HG03457 (cell line): ENCODE measurements at regions not wholly inside any gene's neighbourhood (a gene's known extent, or its start where the extent isn't known, plus 50 kb on each side); places are given as distances from the start of the nearest gene placed in this dataset.

Experiments used
- ATAC-seq: cut with Tn5 transposase; IDR thresholded peaks from one replicate; pipeline ENCODE4 v1.9.1; 2021; ENCODE audit warnings: moderate number of reproducible peaks; ENCODE audit not compliant: unreplicated experiment

GRCh38 chr6:165090242-165090641, 219.2 kb downstream of the C6orf118 start:
- ATAC-seq = no peak

GRCh38 chr6:165086814-165087213, 222.6 kb downstream of the C6orf118 start:
- no peak for ATAC-seq

- ATAC-seq = no peak
Observed at GRCh38 chr6:165082636-165083035, 226.8 kb downstream of the C6orf118 start.

GRCh38 chr6:165081944-165082532, 227.4 kb downstream of the C6orf118 start:
- no peak for ATAC-seq

- no peak for ATAC-seq
Observed at GRCh38 chr6:165077876-165078275, 231.5 kb downstream of the C6orf118 start.

- no peak for ATAC-seq
Observed at GRCh38 chr6:165071906-165072305, 237.5 kb downstream of the C6orf118 start.

- no peak for ATAC-seq
Observed at GRCh38 chr6:165060720-165061119, 248.7 kb downstream of the C6orf118 start.

GRCh38 chr6:165059032-165059431, 250.4 kb downstream of the C6orf118 start:
- ATAC-seq = no peak

GRCh38 chr6:165056292-165056691, 253.1 kb downstream of the C6orf118 start:
- ATAC-seq = no peak

GRCh38 chr6:165055231-165055630, 254.2 kb downstream of the C6orf118 start:
- no peak for ATAC-seq

GRCh38 chr6:165052561-165053480, 256.6 kb downstream of the C6orf118 start:
- no peak for ATAC-seq

GRCh38 chr6:165049362-165049761, 260.0 kb downstream of the C6orf118 start:
- no peak for ATAC-seq

- ATAC-seq = no peak
Observed at GRCh38 chr6:165047952-165048351, 261.5 kb downstream of the C6orf118 start.

GRCh38 chr6:165045631-165046030, 263.8 kb downstream of the C6orf118 start:
- no peak for ATAC-seq

- no peak for ATAC-seq
Observed at GRCh38 chr6:165042912-165043311, 266.5 kb downstream of the C6orf118 start.

GRCh38 chr6:165040440-165040839, 269.0 kb downstream of the C6orf118 start:
- ATAC-seq = no peak

- no peak for ATAC-seq
Observed at GRCh38 chr6:165034271-165034741, 275.1 kb downstream of the C6orf118 start.

- ATAC-seq = no peak
Observed at GRCh38 chr6:165031502-165031901, 277.9 kb downstream of the C6orf118 start.

GRCh38 chr6:165025040-165025439, 284.4 kb downstream of the C6orf118 start:
- ATAC-seq = no peak

GRCh38 chr6:165019681-165020080, 289.7 kb downstream of the C6orf118 start:
- ATAC-seq = no peak

GRCh38 chr6:165015676-165016075, 293.7 kb downstream of the C6orf118 start:
- ATAC-seq = no peak

GRCh38 chr6:165013701-165014100, 295.7 kb downstream of the C6orf118 start:
- ATAC-seq = no peak
